Progenitor cell of endocrine pancreas (in vitro differentiated cells): ENCODE measurements at regions not wholly inside any gene's neighbourhood (a gene's known extent, or its start where the extent isn't known, plus 50 kb on each side); places are given as distances from the start of the nearest gene placed in this dataset.

Source experiments
- DNase-seq: peaks from one replicate; pipeline ENCODE4 v3.0.0; 2021; ENCODE audit warnings: low spot score; ENCODE audit not compliant: unreplicated experiment
- H3K27ac Mint-ChIP-seq: 2 replicates; pipeline ENCODE4 v1.8.0; 2021; ENCODE audit warnings: mild to moderate bottlenecking, moderate library complexity, mixed read lengths
- H3K27me3 Mint-ChIP-seq: 2 replicates; pipeline ENCODE4 v1.8.0; 2021; ENCODE audit warnings: mixed read lengths
- H3K36me3 Mint-ChIP-seq: 2 replicates; pipeline ENCODE4 v1.8.0; 2022; ENCODE audit warnings: mixed read lengths; ENCODE audit not compliant: insufficient read depth
- H3K4me1 Mint-ChIP-seq: 2 replicates; pipeline ENCODE4 v1.8.0; 2021; ENCODE audit warnings: low read depth, mixed read lengths
- H3K4me3 Mint-ChIP-seq: 2 replicates; pipeline ENCODE4 v1.8.0; 2021; ENCODE audit warnings: low read depth, mild to moderate bottlenecking, moderate library complexity, mixed read lengths
- H3K9me3 Mint-ChIP-seq: 2 replicates; pipeline ENCODE4 v1.8.0; 2021; ENCODE audit warnings: low read depth, mixed read lengths
- TF ChIP-seq, protein P1 (sequence below): fragments of 200-600 bp; sonication (generic); IDR thresholded peaks from one replicate; pipeline ENCODE4 v1.5.0; 2021; ENCODE audit warnings: antibody characterized with exemption, mild to moderate bottlenecking; ENCODE audit not compliant: unreplicated experiment

DNA sequence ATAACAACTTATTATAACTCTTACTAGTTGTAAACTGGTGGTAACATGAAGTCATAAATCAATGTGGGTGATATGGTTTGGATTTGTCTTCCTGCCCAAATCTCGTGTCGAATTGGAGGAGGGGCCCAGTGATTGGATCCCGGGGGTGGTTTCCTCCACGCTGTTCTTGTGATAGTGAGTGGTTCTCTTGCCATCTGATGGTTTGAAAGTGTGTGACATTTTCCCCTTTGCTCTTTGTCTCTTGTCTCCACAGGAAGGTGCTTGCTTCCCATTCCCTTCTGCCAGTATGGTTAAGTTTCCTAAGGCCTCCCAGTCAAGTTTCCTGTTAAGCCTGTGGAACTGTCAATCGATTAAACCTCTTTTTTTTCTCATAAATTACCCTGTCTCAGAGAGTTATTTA lies 321.6 kb downstream of the DSEL start:
- no peaks in the 10 kb centered on the region for H3K27me3 Mint-ChIP-seq

DNA sequence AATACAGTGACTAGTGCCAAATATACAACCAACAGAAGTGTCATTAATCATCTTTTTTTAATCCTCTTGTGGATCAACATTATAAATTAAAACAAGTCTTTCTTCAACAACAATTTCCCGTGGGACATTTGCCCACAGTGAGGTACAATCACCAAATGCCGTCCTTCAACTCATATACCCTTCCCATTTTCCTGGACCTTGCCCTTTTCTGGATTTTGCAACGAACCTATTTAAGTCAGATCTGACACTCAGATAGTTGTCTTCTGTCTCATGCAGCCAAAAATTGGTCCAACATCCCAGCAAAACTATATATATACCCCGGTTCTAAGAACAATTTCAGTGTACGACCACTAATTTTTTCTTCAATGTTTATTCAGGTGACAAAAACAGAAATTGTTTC lies 324.0 kb downstream of the DSEL start:
- Mint-ChIP-seq H3K27ac (no peak overlapping the region), H3K4me1 (peaks cover 1% of the 10 kb centered on the region), H3K36me3 (no peaks in the 10 kb centered on the region), H3K4me3 (no peak overlapping the region), H3K27me3 (no peaks in the 10 kb centered on the region), H3K9me3 (no peaks in the 10 kb centered on the region)
- DNase-seq = no peak
- TF ChIP-seq, protein P1, sequence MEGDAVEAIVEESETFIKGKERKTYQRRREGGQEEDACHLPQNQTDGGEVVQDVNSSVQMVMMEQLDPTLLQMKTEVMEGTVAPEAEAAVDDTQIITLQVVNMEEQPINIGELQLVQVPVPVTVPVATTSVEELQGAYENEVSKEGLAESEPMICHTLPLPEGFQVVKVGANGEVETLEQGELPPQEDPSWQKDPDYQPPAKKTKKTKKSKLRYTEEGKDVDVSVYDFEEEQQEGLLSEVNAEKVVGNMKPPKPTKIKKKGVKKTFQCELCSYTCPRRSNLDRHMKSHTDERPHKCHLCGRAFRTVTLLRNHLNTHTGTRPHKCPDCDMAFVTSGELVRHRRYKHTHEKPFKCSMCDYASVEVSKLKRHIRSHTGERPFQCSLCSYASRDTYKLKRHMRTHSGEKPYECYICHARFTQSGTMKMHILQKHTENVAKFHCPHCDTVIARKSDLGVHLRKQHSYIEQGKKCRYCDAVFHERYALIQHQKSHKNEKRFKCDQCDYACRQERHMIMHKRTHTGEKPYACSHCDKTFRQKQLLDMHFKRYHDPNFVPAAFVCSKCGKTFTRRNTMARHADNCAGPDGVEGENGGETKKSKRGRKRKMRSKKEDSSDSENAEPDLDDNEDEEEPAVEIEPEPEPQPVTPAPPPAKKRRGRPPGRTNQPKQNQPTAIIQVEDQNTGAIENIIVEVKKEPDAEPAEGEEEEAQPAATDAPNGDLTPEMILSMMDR = no peak

More for the DNA sequence above, 321.6 kb downstream of the DSEL start:
- no peak overlapping the region for H3K4me3 Mint-ChIP-seq
- TF ChIP-seq, protein P1 = no peak
- no peaks in the 10 kb centered on the region for H3K9me3 Mint-ChIP-seq
- no peaks in the 10 kb centered on the region for H3K36me3 Mint-ChIP-seq
- DNase-seq = no peak
- H3K27ac Mint-ChIP-seq = no peak overlapping the region
- H3K4me1 Mint-ChIP-seq = peaks cover 1% of the 10 kb centered on the region

DNA sequence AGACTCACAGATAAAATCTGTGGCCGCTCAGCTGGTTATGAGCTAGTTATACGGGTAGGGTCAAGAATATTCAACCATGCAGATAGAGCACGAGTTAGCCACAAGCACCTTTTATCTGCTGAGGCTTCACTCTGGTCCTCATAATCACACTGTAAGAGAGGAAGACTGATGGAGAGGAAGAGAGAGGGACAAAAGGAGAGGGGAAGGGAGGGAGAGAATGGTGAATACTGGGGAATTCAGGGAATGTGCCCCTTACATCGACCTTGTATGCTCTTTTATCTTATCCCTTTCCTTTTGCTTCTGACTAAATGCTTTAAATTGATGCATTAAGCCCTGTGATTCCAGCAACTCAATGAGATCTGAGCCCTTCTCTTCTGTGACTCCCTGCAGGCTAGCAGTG lies 333.1 kb downstream of the DSEL start:
- Mint-ChIP-seq H3K9me3 (no peaks in the 10 kb centered on the region), H3K27ac (no peak overlapping the region), H3K4me3 (no peak overlapping the region), H3K27me3 (no peaks in the 10 kb centered on the region), H3K4me1 (no peaks in the 10 kb centered on the region), H3K36me3 (no peaks in the 10 kb centered on the region)
- DNase-seq = no peak
- TF ChIP-seq, protein P1 = no peak

DNA sequence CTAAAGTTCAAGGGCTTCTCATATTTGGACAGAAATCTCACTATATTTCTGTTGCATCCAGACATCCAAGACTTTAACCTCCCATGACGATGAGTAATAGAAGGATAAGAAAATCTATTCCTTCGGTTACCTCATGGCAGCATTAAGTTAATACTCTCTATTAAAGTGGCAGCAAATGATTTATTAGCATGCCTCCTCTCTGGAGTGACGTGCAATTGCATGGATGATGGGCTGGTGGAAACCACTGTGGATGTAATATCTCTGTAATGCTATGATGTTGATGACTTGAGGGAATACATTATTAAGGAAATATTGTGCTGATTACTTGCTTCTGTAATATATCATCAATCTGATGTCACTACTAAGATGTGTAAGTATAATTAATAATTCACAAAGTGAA lies 336.8 kb downstream of the DSEL start:
- no peak overlapping the region for H3K27ac Mint-ChIP-seq
- DNase-seq = no peak
- no peaks in the 10 kb centered on the region for H3K36me3 Mint-ChIP-seq
- H3K27me3 Mint-ChIP-seq = no peaks in the 10 kb centered on the region
- TF ChIP-seq, protein P1 = no peak
- no peaks in the 10 kb centered on the region for H3K4me1 Mint-ChIP-seq
- no peak overlapping the region for H3K4me3 Mint-ChIP-seq
- no peaks in the 10 kb centered on the region for H3K9me3 Mint-ChIP-seq

DNA sequence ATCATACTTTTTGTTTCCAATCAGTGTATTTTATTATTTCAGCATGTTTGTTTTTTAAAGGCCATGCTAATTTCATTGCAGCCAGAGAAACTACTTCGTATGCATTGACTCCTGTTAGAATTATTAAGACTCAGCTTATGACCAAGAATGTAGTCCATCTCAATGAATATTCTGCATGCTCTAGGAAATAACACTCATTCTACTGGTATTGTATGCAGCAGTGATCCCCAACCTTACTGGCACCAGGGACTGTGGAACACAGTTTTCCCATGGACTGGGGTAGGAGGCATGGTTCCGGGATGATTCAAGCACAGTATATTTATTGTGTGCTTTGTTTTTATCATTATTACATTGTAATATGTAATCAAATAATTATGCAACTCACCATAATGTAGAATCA lies 356.9 kb downstream of the DSEL start:
- no peak overlapping the region for H3K4me3 Mint-ChIP-seq
- no peaks in the 10 kb centered on the region for H3K9me3 Mint-ChIP-seq
- no peaks in the 10 kb centered on the region for H3K36me3 Mint-ChIP-seq
- TF ChIP-seq, protein P1 = no peak
- H3K4me1 Mint-ChIP-seq = no peaks in the 10 kb centered on the region
- DNase-seq = no peak
- no peaks in the 10 kb centered on the region for H3K27me3 Mint-ChIP-seq
- no peak overlapping the region for H3K27ac Mint-ChIP-seq
